ENCODE measurements at regions not wholly inside any gene's neighbourhood (a gene's known extent, or its start where the extent isn't known, plus 50 kb on each side); places are given as distances from the start of the nearest gene placed in this dataset.
"Not testable (repeated sequence)": the region's sequence is repeated elsewhere in the genome, so short reads cannot be mapped to it uniquely, and the experiment has no call there.

DNA sequence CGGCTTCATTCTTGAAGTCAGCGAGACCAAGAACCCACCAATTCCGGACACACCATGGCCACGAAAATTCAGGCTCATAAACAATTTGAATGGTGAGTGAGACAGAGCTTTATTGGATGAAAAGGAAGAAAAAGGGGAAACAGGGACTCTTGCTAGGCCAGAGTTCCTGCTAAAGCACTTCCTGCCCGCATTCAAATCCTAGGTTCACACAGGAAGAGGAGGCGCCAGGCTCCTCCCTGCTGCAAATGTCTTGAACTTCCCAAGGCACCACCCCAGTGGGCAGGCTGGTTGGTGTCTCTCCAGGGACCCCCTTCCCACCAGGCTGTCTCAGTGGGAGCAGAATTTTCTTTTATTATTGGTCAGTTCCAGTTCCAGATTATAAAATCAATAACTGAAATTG, 121.2 kb downstream of the FSCB start:
- DNase-seq, result no peak

DNA sequence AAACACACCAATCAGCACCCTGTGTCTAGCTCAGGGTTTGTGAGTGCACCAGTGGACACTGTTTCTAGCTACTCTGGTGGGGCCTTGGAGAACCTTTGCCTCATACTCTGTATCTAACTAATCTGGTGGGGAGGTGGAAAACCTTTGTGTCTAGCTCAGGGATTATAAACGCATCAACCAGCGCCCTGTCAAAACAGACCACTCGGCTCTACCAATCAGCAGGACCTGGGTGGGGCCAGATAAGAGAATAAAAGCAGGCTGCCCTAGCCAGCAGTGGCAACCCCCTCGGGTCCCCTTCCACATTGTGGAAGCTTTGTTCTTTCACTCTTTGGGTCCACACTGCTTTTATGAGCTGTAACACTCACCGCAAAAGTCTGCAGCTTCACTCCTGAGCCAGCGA, 121.8 kb downstream of the FSCB start:
- DNase-seq, result not testable (repeated sequence)

DNA sequence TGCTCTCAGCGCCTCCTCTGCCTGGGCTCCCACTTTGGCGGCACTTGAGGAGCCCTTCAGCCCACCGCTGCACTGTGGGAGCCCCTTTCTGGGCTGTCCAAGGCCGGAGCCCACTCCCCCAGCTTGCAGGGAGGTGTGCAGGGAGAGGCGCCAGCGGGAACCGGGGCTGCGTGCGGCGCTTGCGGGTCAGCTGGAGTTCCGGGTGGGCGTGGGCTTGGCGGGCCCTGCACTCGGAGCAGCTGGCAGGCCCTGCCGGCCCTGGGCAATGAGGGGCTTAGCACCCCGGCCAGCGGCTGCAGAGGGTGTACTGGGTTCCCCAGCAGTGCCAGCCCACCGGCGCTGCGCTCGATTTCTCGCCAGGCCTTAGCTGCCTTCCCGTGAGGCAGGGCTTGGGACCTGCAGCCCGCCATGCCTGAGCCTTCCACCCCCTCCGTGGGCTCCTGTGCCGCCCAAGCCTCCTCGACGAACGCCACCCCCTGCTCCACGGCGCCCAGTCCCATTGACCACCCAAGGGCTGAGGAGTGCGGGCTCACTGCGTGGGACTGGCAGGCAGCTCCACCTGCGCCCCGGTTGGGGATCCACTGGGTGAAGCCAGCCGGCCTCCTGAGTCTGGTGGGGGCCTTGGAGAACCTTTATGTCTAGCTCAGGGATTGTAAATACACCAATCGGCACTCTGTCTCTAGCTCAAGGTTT, 122.3 kb downstream of the FSCB start:
- DNase-seq, result not testable (repeated sequence)

DNA sequence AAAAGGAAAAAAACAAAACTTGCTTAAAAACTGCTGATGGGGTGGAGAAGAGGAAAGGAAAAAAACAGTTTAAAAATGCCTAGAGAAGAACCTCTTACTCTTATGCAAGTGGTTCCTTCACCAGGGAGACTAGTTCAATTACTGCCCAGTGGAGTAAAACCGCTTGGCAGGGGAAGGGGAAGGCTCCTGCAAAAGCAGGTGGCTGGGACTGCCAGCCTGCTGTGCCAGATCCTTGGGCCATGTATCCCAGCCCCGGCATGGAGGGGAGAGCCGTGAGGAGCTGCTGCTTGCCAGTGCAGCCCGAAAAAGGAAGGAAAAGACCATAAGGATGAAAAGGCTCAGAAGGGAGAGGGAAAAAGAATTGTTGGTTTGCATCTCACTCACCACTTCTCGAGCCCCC, 123.0 kb downstream of the FSCB start:
- DNase-seq, result no peak

DNA sequence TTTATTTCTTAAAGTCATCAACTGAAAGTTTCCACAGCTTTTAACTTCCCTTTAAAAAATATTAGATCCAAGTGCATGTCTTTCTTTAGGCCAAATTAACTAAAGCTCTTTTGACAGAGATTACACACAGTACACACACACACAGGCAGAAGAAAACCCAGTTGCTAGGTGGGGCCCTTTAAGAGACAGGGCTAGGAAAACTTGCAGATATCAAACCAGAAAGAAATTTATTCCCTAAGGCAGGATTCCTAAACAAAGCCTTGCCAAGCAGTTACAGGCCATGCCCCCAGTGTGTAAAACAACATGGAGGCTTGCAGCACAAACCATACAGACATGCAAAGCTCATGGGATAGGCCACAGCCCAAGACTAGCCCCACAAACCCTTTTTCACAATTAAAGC, 123.4 kb downstream of the FSCB start:
- DNase-seq, result no peak

DNA sequence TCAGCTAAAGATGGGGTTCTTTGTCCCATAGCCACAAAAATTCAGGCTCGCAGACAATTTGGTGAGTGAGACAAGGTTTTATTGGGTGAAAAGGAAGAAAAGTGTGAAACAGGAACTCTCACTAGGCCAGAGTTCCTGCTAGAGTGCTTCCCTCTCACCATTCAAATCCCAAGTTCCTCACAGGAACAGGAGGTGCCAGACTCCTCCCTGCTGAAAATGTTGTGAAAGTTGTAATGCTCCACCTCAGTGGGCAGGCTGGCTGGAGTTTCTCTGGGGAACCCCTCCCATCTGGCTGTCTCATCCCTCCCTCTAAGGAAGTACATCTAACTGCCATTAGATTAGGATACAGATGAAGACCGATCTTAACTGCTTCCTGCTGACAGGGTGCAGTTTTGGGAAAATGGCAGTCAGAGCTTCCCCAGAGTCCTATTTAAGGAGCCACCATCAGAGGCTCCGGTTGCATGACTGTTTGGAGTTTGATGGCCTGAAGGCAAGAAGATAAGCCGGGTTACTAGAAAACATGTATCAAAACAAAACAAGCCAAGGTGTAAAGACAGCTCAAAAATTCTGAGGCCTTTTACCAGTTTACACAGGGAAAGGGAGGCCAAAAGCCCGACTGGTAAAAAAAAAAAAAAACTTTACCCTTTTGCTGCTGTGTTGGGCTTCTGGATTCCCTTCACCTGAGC, 127.6 kb downstream of the FSCB start:
- DNase-seq, result no peak

DNA sequence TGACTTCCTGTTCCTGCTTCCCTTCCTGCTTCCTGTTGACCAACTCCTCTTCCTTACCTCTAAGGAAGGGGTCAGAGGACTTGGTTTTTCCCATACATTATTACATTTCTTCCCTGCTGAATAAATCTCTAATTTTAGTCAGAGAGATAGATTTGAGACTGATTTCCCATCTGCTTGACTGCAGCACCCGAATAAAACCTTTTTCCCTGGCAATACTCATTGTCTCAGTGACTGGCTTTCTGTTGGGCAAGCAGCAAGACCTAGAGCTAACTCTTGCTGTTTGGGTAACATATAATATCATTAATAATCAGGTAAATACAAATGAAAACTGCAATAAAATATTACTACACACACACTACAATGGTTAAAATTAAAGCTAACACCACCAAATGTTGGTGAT, 132.2 kb downstream of the FSCB start:
- no peak for DNase-seq

DNA sequence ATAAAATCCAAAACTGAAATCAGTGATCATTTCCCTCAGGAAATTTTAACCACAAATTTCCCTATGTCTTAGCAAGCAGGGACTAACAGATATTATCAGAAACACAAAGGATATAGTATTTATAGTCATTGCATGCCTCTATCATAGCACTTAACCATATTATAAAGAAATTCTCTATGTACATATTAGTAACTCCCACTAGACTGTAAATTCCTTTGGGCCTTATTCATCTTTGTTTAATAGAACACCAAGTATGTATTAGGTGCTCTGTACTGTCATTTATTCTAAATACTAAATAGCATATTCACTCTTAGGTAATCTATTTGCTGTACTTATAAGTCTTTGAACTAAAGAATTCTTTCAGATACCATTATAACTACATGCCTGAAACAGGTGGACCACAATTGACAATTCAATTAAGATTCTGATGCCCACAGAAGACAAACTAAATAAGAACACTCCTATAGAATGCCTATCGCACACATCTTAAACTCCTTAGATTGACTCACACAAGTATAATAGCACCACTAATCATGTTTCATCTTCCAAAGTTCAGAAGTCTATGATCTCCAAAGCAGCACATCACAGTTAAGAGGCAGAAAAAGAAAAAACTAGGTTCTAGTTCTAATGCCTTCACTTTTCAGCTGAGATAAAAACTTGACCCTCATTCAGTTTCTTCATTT, 134.1 kb downstream of the FSCB start:
- DNase-seq, result no peak

DNA sequence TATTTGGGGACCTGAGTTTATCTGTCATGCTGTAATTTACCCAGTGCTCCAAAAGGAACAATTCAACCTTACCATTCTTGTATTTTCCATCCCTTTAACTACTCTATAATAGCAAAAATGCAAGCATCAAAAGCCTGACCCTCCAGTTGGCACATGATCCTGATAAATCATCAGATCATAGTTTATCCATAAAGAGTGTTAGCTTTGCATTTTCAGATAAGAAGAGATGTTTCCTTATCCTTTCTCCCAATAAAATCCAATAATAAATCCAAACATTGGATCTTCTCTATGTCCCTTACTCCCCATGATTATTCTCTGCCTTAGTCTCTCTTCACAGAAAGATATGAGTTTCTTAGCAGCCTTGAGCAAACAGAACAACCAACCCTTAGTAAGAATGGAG, 134.9 kb downstream of the FSCB start:
- DNase-seq, result no peak

DNA sequence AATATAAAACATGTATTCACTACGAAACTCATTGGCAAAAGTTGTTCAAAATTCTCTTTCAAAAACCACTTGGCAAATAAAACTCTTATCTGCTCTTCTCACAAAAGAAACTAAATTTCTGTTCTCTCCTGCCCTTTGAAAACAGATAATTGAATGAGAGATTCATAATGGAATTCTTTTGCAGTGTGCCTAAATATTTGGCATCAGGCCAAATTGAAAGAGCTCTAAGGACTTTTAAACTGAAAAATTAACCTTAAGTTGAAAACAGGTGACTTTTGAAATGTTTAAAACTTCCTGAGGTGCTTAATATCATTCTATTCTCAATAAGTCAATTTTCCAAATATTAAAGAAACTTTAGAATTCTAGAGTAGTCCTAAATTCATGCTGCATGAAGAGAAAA, 136.4 kb downstream of the FSCB start:
- DNase-seq, result peak; percentile 1

DNA sequence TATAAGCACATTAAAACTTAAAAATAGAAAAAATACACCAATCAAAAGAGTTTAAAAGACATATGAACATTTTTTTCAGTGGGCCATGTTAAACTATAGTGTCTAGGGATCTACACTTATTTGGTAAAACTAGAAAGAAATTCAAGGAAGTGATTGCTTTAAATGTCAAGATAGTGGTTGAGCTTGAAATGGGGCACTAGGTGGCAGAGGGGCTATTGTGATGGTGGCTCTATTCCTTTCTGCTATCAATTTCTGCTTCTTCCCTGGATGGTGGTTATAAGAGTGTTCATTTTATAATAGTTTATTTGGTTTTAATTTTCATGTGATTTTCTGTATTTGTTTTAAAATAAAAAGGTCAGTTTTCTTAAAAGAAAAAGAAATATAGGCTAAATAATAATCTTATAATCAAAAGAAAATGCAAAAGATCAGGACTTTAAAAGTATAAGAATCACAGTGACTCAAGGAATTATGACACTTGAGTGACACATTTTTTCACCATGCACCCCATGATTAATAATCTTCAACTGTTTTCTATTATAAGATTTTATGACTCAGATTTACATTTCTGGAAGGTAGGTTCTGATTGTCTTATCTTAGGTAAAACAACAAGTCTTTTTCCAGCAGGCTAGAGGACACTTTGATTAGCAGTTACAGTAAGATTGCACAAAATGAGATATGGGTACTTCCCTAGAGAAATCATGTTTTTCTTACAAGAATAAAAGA, 137.5 kb downstream of the FSCB start:
- DNase-seq, result no peak

DNA sequence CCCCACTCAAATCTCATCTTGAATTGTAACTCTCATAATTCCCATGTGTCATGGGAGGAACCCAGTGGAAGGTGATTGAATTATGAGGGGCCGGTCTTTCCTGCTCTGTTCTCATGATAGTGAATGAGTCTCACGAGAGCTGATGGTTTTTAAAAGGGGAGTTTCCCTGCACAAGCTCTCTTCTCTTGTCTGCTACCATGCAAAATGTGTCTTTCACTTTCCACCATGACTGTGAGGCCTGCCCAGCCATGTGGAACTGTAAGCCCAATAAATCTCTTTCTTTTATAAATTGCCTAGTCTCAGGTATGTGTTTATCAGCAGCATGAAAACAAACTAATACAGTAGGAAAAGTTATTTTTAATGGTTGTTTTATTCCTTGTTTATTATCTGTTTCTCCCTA, 146.0 kb downstream of the FSCB start:
- DNase-seq, result no peak

DNA sequence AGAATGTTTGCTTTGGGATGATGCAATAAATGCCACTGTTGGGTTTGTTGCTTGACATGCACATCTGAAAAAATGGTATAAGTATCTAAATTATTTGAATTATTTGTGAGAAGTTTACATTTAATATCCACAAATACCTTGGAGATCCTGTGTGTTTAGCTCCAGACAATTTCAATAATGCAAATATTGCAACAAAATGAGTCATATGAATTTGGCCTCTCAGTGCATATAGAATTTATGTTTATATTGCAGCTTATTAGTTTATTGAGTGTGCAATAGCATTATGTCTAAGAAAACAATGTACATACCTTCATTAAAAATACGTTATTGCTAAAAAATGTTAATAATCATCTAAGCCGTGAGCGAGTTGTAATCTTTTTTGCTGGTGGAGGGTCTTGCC, 153.3 kb downstream of the FSCB start:
- DNase-seq, result no peak

DNA sequence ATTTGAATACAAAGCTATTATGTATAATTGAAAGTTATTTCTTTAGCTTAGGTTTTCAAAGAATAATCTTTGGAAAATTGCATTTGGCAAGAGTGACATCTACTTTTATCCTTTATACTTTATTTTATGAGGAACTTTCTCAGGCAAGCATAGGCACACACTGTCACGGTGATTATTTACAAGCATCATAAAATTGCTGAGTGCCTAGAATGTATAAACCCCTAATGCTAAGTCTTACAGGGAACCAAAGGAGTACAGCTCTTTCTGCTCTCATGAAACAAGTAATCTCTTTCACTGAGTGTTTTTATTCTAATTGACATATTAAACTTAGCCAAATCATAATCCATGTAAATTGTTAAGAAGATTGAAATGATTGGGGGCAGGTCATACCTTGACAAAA, 154.9 kb downstream of the FSCB start:
- no peak for DNase-seq

DNA sequence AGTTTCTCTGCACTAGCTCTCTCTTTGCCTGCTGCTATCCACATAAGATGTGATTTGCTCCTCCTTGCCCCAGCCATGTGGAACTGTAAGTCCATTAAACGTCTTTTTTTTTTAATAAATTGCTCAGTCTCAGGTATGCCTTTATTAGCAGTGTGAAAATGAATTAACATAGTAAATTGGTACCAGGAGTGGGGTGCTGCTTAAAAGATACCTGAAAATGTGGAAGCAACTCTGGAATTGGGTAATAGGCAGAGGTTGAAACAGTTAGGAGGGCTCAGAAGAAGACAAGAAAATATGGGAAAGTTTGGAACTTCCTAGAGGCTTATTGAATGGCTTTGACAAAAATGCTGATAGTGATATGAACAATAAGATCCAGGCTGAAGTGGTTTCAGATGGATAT, 159.8 kb downstream of the FSCB start:
- no peak for DNase-seq

DNA sequence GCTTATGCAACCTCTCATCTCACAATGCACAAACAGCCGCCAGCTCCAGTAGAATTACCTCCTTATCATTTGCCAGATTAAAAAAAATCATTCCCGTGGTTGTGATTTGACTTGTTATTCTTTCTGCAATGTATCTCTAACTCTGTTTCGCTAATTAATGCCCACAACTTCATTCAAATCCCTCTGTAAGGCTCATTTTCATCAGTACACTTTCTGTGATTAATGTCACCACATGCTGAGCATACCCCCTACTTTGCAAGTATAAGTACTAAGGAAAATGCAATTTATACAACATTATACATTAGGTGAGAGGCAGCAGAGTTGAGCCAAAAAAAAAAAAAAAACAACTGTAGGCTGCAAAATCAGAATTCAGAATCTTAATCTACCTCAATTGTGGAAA, 166.0 kb downstream of the FSCB start:
- DNase-seq, result no peak

DNA sequence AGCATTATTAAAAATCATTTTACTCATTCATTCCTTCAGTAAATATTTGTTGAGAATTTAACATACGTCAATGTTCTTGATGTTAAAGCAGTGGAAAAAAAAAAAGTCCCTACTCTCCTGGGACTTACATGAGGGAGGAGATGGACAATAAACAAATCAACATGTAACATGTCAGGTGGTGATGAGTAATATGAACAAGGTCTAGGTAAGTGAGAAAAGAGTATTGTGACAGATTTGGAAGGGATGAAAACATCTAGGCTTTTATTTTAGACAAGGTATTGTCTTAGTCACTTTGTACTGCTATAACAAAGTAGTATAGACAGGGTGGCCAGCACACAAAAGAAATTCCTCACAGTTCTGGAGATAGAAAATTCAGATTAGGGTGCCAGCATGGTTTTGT, 167.2 kb downstream of the FSCB start:
- no peak for DNase-seq

DNA sequence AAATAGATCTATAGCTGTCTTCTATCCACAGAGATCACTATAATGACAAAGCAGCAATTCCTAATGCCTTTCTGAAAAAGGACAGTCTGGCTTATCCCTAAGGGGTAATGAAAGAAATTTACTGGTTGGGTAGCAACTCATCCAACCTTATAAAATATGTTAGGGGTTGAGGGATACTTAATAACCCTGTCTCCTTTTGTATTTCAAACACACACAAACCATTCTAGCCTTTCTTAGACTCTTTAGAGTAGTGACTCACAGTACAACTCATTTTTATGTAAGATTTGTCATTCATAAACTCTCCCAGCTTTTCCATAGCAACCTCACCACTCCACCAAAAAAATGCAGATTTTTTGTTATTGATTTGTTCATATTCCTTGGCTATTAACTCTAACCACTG, 167.9 kb downstream of the FSCB start:
- DNase-seq, result no peak

DNA sequence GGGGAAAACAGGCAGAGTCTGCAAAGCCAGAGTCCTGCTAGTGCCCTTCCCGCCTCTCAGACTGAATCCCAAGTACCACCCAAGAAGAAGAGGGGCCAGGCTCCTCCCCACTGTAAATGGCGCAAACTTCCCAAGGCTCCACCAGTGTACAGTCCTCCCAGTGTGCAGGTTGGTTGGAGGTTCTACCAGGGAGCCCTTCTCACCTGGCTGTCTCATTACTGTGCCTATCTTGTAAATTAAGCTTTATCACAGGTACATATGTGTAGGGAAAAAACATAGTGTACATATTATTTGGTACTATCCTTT, 189.7 kb downstream of the FSCB start:
- DNase-seq, result no peak

DNA sequence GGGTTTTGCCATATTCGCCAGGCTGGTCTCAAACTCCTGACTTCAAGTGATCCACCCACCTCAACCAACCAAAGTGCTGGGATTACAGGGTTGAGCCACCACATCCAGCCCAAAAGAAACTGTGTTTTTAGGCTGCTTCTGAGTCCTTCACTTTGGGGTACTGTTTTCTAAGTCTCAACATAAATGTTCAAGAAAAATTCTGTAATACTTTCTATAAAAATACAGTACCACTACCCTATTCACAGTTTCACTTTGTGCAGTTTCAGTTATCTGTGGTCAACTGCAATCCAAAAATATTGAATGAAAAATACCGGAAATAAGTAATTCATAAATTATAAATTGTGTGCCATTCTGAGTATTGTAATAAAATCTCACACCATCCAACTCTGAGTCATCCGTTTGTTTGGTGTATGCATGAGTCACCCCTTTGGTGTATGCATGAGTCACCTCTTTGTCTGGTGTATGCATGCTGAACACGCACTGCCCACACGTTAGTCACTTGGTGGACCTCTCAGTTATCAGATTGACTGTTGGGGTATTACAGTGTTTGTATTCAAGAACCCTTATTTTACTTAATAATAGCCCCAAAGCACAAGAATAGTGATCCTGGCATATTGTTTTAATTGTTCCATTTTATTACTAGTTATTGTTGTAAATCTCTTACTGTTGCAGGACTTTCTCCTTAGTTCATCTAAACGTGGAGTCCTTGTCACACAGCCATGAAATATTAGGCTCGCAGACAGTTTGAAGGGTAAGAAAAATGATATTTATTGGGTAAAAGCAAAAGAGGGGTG, 190.2 kb downstream of the FSCB start:
- no peak for DNase-seq

DNA sequence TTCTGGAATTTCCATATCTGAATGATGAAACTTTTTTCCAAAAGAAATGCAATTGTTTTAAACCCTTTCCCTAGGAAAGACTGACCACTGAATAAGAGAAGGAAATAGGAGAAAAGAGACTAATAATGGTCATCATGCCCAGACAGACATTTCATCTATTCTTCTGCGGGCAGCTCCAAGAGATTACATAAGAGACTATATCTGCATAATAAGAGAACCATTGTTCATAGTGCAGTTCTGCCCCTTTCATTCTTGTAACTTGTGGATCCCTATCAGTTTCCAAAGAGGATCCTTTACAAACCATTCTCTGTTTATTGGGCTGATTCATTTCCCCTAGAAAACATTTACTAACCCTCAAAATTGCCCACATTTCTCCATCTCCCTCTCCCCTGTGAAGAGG, 197.8 kb downstream of the FSCB start:
- no peak for DNase-seq

DNA sequence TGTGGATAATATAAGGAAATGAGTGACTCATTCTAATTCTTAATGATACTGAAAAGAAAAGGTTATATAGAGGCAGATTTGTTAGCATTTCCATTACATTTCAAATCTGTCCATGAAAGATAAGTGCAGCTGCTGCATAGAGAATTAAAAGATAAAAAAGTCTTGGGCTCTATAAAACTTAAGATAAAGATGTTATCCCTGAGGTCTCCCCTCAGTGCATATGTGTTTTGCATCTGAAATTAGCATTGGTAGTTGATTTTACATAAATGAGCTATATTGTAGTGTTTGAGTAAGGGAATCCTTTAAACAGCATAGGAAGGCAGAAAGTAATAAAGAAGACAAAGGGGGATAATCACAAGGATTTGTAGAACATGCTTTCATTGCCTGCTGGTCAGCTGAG, 206.2 kb downstream of the FSCB start:
- DNase-seq, result no peak
